Stomach (tissue), 8 donors: ENCODE measurements at regions not wholly inside any gene's neighbourhood (a gene's known extent, or its start where the extent isn't known, plus 50 kb on each side); places are given as distances from the start of the nearest gene placed in this dataset.

ENCODE experiments used
- DNase-seq, 2 donors: peaks; one replicate each; pipeline versions ENCODE4 v3.0.0 to v3.0.0-alpha.2; 2013 to 2019
- H3K27ac ChIP-seq, 5 donors: fragments of 200-600 bp in 4 of 5; sonication (generic) in 4 of 5; one replicate each; pipeline ENCODE4 v1.5.1; 2013 to 2019; ENCODE audit warnings: mild to moderate bottlenecking in 1 of 5, moderate library complexity in 1 of 5
- H3K27me3 ChIP-seq, 3 donors: fragments of 200-600 bp; sonication (generic); one replicate each; pipeline ENCODE4 v1.5.1; 2017 to 2019; ENCODE audit warnings: mixed run types in 1 of 3
- H3K36me3 ChIP-seq, 4 donors: fragments of 200-600 bp; sonication (generic); 1 replicate in 3 of 4; 2 replicates in 1 of 4; pipeline ENCODE4 v1.5.1; 2016 to 2019
- H3K4me1 ChIP-seq, 4 donors: fragments of 200-600 bp; sonication (generic); one replicate each; pipeline ENCODE4 v1.5.1; 2016 to 2019
- H3K4me3 ChIP-seq, 4 donors: fragments of 200-600 bp; sonication (generic) in 3 of 4; one replicate each; pipeline ENCODE4 v1.5.1; 2016 to 2019; ENCODE audit warnings: mild to moderate bottlenecking in 1 of 4
- H3K9me3 ChIP-seq, 4 donors: fragments of 200-600 bp; sonication (generic); one replicate each; pipeline ENCODE4 v1.5.1; 2016 to 2019
- CTCF ChIP-seq, 7 experiments: fragments of 450-650 bp in 4 of 7; fragments of 200-600 bp in 3 of 7; sonication (generic) in 3 of 7; IDR thresholded peaks; one replicate each; pipeline ENCODE4 v1.5.1; 2016 to 2019; ENCODE audit warnings: antibody characterized with exemption in 7 of 7, control low read depth in 2 of 7, mild to moderate bottlenecking in 1 of 7
- EP300 ChIP-seq: sonication (generic); formaldehyde crosslinking; IDR thresholded peaks from one replicate; pipeline ENCODE4 v1.6.1; 2017; ENCODE audit warnings: antibody characterized with exemption
- POLR2A ChIP-seq, 4 donors: fragments of 450-650 bp; IDR thresholded peaks; one replicate each; pipeline ENCODE4 v1.6.1; 2016; ENCODE audit warnings: antibody characterized with exemption in 4 of 4, control low read depth in 2 of 4, mild to moderate bottlenecking in 1 of 4, moderate library complexity in 1 of 4
- POLR2AphosphoS5 ChIP-seq, 3 donors: sonication (generic); formaldehyde crosslinking; IDR thresholded peaks; one replicate each; pipeline ENCODE4 v1.6.1; 2016; ENCODE audit warnings: antibody characterized with exemption in 3 of 3
- WGBS, 5 donors: extraction: QIAGEN DNeasy Blood & Tissue Kit in 3 of 5; methylation state at CpG; one replicate each; pipeline versions ENCODE4 v1.1.5 to v1.1.7; 2013 to 2018; 5-methylcytosine and 5-hydroxymethylcytosine counted together
- intact Hi-C: fragments of 100-400 bp; cut with DNase I; formaldehyde crosslinking; loops from one replicate; pipeline ENCODE4 v1.15.1; 2023; ENCODE audit warnings: low total_unique reads
- donor health status: healthy with polysubstance abuse.
- donor health status: Bipolar disorder and iron deficiency.
- donor health status: healthy.

DNA sequence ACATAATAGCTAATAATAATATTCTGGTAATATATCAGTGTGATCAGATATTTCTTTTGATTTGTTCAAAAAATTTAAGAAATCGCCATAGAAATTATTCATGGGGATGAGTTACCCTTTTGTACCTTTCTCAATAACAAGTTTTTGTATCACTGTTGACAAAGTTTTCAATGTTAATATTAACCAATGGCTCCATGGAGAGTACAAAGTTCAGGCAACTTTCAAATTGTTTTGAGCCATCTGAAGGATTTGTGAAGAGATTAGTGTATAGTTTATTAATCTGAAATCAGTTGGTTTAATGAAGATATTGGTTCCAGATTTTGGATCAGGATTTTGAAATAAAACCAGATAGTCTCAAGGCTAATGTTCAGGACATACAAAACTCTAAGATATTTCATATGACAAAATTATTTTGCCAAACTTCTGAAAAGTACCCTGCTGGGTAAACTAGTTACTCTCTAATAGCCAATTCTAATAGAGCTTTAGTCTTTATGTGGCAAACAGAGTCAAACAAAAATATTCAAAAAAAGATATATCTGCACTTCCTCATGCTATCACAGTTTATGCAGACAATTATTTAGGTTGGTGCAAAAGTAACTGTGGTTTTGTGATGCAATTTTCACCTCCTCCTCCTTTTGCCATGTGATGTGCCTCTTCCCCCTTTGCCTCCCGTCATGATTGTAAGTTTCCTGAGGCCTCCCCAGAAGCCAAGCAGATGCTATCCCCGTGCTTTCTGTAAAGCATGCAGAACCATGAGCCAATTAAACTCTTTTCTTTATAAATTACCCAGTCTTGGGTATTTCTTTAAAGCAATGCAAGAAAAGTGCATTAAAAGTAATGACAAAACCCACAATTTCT lies 1105.0 kb downstream of the PLA2G4A start:
- Histone ChIP-seq H3K27ac (no peak overlapping the region), H3K4me3 (no peak overlapping the region), H3K4me1 (no peaks in the 10 kb centered on the region), H3K9me3 (no peaks in the 10 kb centered on the region), H3K36me3 (no peaks in the 10 kb centered on the region), H3K27me3 (no peaks in the 10 kb centered on the region)
- DNase-seq: no peak
- 73 to 90% (median 78%) methylated on average over 3 of the region's 3 CpGs for WGBS, 5 donors
- intact Hi-C loops: no loop called here
- no peak for TF ChIP-seq POLR2AphosphoS5 (IDR thresholded peaks at IDR 0.05)
- no peak for TF ChIP-seq CTCF (IDR thresholded peaks at IDR 0.05)
- TF ChIP-seq POLR2A (IDR thresholded peaks at IDR 0.05): no peak
- no peak for TF ChIP-seq EP300

- DNase-seq: no peak
- TF ChIP-seq POLR2A (IDR thresholded peaks at IDR 0.05) (no peak), CTCF (IDR thresholded peaks at IDR 0.05) (no peak), EP300 (no peak), POLR2AphosphoS5 (IDR thresholded peaks at IDR 0.05) (no peak)
- 47 to 73% (median 53%) methylated on average over 1 of the region's 1 CpG for WGBS, 5 donors
- Histone ChIP-seq H3K9me3 (no peaks in the 10 kb centered on the region), H3K27ac (no peak overlapping the region), H3K4me1 (no peaks in the 10 kb centered on the region), H3K27me3 (no peaks in the 10 kb centered on the region), H3K4me3 (no peak overlapping the region), H3K36me3 (no peaks in the 10 kb centered on the region)
- intact Hi-C loops: no loop called here
Observed at GRCh38 chr1:187936667-187937066, 1107.9 kb downstream of the PLA2G4A start.

- no peak for DNase-seq
- H3K27me3 ChIP-seq: no peaks in the 10 kb centered on the region
- WGBS, 5 donors: 46 to 86% (median 73%) methylated on average over 2 of the region's 2 CpGs
- intact Hi-C loops: no loop called here
- no peak for TF ChIP-seq CTCF (IDR thresholded peaks at IDR 0.05)
- TF ChIP-seq POLR2A (IDR thresholded peaks at IDR 0.05): no peak
- TF ChIP-seq EP300: no peak
- TF ChIP-seq POLR2AphosphoS5 (IDR thresholded peaks at IDR 0.05): no peak
- H3K27ac ChIP-seq: no peak overlapping the region
- no peak overlapping the region for H3K4me3 ChIP-seq
- no peaks in the 10 kb centered on the region for H3K36me3 ChIP-seq
- no peaks in the 10 kb centered on the region for H3K9me3 ChIP-seq
- no peaks in the 10 kb centered on the region for H3K4me1 ChIP-seq
Observed at GRCh38 chr1:187938092-187938491, 1109.3 kb downstream of the PLA2G4A start.

- Histone ChIP-seq H3K9me3 (peaks cover 0 to 19% (median 18%) of the 10 kb centered on the region in 4 donors), H3K4me1 (no peaks in the 10 kb centered on the region), H3K36me3 (no peaks in the 10 kb centered on the region), H3K27me3 (no peaks in the 10 kb centered on the region), H3K27ac (no peak overlapping the region), H3K4me3 (no peak overlapping the region)
- WGBS, 5 donors: 83 to 94% (median 89%) methylated on average over 4 of the region's 4 CpGs
- no peak for DNase-seq
- TF ChIP-seq POLR2AphosphoS5 (IDR thresholded peaks at IDR 0.05) (no peak), POLR2A (IDR thresholded peaks at IDR 0.05) (no peak), EP300 (no peak), CTCF (IDR thresholded peaks at IDR 0.05) (no peak)
- intact Hi-C loops: no loop called here
Observed at GRCh38 chr1:187942986-187943385, 1114.2 kb downstream of the PLA2G4A start.
